C4-2B (cell line): ENCODE measurements at regions not wholly inside any gene's neighbourhood (a gene's known extent, or its start where the extent isn't known, plus 50 kb on each side); places are given as distances from the start of the nearest gene placed in this dataset.
"Not testable (repeated sequence)": the region's sequence is repeated elsewhere in the genome, so short reads cannot be mapped to it uniquely, and the experiment has no call there.

Experiments
- CTCF ChIP-seq: fragments of 450-650 bp; conservative IDR thresholded peaks from 2 replicates; pipeline ENCODE4 v1.5.1; 2017; ENCODE audit warnings: mild to moderate bottlenecking
- ZFX ChIP-seq: fragments of 450-650 bp; IDR thresholded peaks from 2 replicates; pipeline ENCODE4 v1.6.1; 2017

DNA sequence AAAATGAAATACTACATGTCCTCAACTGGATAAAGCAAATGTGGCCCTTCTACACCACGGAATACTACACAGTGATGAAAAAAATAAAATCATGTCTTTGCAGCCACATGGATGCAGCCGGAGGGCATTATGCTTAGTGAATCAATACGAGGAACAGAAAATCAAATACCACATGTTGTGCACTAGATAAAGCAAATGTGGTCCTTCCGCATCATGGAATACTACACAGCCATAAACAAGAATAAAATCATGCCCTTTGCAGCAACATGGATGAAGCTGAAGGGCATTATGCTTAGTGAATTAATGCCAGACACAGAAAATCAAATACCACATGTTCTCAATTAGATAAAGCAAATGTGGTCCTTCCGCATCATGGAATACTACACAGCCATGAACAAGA lies 204.4 kb downstream of the GOLGA6L6 start:
- TF ChIP-seq CTCF, ZFX: not testable (repeated sequence)
